AG20443 (cell line): ENCODE measurements at regions not wholly inside any gene's neighbourhood (a gene's known extent, or its start where the extent isn't known, plus 50 kb on each side); places are given as distances from the start of the nearest gene placed in this dataset.
"Not testable (repeated sequence)": the region's sequence is repeated elsewhere in the genome, so short reads cannot be mapped to it uniquely, and the experiment has no call there.

ENCODE experiments used
- DNase-seq: peaks from one replicate; pipeline ENCODE4 v3.0.0; 2012; ENCODE audit warnings: low spot score, mixed read lengths

DNA sequence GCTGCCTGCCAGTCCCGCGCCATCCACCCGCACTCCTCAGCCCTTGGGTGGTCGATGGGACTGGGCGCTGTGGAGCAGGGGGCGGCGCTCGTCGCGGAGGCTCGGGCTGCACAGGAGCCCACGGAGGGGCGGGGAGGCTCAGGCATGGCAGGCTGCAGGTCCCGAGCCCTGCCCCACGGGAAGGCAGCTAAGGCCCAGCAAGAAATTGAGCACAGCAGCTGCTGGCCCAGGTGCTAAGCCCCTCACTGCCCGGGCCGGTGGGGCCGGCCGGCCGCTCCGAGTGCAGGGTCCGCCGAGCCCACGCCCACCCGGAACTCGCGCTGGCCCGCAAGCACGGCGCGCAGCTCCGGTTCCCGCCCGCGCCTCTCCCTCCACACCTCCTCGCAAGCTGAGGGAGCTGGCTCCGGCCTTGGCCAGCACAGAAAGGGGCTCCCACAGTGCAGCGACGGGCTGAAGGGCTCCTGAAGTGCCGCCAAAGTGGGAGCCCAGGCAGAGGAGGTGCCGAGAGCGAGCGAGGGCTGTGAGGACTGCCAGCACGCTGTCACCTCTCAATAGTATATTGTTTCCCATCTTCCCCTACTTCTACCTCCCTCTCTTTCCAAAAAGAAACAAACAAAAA lies 219.6 kb downstream of the BAMBI start:
- not testable (repeated sequence) for DNase-seq

- DNase-seq: no peak
Measured at GRCh38 chr10:28897617-28898464, 220.5 kb downstream of the BAMBI start.

DNA sequence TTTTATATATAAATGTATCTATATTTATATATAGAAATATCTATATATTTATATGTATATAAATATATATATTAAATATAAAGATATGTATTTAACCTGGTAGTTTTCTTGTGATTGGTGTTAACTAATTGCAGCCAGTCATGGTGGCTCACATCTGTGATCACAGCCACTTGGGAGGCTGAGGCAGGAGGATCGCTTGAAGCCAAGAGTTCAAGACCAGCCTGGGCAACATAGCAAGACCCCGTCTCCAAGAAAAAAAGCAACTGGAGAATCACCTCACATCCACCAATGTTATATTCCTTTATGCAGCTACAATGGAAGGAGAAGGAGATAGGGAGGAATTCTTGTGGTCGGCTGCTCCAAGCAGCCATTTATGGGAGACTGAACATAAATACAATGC lies 224.9 kb downstream of the BAMBI start:
- DNase-seq: no peak

GRCh38 chr10:28903063-28903462 lies 225.7 kb downstream of the BAMBI start:
- DNase-seq: no peak

DNA sequence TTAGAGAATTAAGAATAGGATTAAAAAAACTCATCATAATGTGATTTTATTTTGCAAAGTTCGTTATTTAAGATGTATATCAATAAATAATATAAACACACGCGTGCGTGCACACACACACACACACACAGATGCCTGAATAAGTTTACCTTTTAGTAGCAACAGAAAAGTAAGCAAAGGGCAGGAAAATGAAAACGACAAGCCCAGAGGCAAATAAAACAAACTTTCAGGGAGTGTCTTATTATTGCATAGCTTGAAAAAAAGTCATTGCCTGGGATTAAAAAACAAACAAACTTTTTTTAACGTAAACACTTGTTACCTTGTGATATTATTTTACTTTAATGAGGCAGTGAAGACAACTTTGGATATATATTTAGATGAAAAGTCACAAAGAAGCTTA lies 226.4 kb downstream of the BAMBI start:
- DNase-seq: no peak

DNA sequence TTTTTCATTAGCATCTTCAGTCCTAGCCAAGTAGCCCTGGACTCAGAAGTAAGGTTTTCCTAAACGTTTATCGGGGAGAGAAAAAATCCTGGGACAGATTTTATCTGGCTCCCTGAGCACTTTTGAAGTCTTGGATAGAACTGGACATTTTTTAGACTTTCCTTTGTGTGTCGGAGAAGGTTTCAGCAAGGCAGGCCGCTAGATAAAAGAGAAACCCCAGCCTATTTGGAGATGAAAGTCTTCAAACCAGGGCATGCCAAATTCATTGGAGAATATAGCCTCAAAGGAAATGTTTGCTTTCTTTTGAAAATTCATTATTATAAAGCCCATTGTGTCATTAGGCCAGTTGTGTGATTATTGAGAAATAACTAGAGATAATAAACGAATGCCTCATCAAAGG lies 228.1 kb downstream of the BAMBI start:
- no peak for DNase-seq

- no peak for DNase-seq
Measured at GRCh38 chr10:28906011-28906411, 228.7 kb downstream of the BAMBI start.

DNA sequence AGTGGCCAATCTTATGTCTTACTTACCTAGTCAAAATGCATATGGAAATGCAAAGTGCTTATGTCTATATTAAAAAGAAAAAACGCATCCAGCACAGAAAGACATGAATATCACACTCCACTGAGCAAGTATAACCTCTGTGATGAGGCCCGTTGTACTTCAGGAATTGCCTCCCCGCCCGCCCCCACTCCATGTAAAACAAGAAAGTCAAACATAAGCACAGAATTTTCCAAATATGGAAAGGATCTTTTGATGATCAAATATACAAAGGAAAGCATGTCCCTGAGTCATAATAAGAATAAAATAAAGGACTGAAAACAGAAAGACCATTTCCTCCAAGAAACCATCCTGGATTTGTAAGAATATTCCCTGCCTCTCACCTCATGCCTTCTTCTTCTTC lies 229.1 kb downstream of the BAMBI start:
- no peak for DNase-seq

DNA sequence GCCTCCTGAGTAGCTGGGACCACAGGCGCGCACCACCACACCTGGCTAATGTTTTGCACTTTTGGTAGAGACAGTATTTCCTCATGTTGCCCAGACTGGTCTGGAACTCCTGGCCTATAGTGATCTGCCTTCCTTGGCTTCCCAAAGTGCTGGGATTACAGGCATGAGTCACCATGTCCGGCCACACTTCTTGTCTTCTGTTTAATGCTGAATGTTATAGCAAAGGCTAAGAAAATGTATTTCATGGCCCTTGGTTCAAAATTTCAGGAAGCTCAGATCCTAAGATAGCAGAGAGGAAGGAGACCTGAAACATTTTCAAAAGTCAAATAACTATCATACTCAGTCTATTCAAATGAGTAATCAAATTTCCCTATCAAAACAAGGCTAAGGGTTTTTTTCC lies 229.6 kb downstream of the BAMBI start:
- DNase-seq: no peak

DNA sequence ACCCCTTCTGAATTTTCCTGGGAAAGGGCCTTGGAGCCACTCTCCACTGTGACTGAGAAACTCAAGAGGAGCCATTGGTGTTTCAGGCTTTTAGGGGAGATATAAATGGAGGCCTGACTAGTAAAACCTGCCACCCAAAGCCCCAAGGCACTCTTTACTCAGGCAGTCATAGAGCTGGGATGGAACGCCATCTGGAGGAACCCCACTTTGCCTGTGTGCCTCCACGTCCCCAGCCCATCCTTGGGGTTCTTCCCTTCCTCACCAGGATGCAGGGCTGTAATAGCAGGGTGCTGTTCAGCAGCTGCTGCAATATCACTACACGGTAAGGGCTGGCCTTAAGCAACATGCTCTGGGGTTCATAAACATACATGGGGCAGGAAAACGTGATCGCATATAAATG lies 232.6 kb downstream of the BAMBI start:
- no peak for DNase-seq

GRCh38 chr10:28910956-28911355 lies 233.6 kb downstream of the BAMBI start:
- DNase-seq: peak; percentile 69

- DNase-seq: not testable (repeated sequence)
Measured at GRCh38 chr10:28911511-28911910, 234.2 kb downstream of the BAMBI start.

DNA sequence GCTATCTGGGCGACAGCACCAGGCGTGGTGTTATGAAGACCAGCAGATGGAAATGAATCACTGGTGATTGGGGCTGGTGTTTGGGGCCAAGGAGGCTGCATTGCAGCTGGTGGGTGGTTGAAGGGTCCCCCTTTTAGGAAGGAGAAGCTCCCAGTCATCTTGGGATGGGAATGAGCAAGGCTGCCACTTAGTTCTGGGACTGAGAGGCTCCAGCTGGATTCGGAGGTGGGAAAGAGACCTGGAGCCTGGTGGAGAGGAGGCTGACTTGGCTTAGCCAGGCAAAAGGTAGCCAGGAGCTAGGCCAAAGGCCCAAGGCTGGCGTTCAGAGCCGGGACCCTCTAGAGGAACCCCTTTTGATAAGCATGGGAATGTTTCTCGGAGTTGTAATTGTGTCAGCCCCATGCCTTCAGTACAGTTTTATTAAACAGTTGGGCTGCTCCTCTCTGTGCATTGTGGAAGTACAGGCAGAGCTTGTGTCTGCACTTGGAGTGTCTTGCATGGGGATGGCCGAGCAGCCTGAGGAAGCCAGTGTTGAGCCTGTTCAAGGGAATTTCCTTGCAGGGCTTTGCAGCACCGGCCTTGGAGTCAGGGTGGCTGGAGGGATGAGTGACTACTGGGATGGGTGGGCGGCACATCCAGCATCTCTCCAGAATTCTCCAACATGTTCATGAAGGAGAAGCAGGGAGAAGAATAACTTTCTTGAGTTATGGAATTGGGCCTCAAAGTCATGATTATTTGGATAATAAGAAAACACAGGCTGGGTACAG lies 234.9 kb downstream of the BAMBI start:
- no peak for DNase-seq

- no peak for DNase-seq
Measured at GRCh38 chr10:28913436-28914237, 236.3 kb downstream of the BAMBI start.

GRCh38 chr10:28914701-28915100 lies 237.4 kb downstream of the BAMBI start:
- peak; percentile 32 for DNase-seq

DNA sequence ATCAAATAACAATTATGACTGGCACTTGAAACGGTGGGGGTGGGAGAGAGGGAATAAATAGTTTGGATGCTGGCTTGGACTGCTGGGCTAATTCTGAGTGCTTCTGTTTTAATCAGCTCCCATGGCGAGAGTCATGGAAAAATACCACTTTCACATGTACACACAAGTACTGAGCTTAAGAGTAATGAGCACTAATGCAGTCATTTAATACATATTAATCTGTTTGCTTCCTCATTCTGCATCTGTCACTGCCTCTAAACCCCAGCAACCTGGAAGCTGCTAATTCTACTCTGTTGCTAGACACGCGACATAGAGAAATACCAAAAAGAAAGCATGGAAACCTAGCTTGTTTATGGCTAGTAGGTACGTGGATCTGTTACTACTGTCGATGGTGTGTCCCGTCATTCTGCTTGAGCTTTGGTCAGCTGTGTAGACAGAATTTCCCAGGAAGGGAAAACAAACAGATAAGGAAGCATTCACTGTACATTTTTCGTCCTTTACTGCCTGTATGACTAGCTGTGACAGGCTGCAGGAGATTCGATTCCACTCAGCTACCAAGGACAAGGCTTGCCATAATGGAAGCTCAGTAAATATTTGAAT lies 238.8 kb downstream of the BAMBI start:
- DNase-seq: no peak

GRCh38 chr10:28920091-28920490 lies 242.8 kb downstream of the BAMBI start:
- no peak for DNase-seq

- no peak for DNase-seq
Measured at GRCh38 chr10:28922127-28922526, 244.8 kb downstream of the BAMBI start.

GRCh38 chr10:28922861-28923260 lies 245.5 kb downstream of the BAMBI start:
- no peak for DNase-seq

DNA sequence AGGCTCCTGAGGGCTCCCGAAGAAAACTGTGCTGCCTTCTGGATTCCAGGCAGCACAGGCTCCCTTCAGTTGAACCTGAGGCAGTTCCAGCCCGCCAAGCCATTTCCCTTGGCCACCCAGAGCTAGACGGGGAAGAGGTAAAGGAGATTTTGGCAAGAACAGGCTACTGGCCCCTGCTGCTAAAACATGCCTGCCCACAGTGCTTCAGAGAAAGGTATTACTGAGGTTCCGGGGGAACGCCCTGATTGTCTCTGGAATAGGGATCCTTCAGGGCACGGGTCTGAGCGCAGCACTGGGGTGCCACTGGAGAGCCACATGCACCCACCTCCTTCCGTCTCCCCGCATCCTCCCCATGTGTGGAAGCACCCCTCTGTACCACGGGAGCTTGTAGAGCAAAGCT lies 247.4 kb downstream of the BAMBI start:
- DNase-seq: no peak

- DNase-seq: peak; percentile 32
Measured at GRCh38 chr10:28925121-28925663, 247.9 kb downstream of the BAMBI start.
